ENCODE measurements at regions not wholly inside any gene's neighbourhood (a gene's known extent, or its start where the extent isn't known, plus 50 kb on each side); places are given as distances from the start of the nearest gene placed in this dataset.
"Not testable (repeated sequence)": the region's sequence is repeated elsewhere in the genome, so short reads cannot be mapped to it uniquely, and the experiment has no call there.

GRCh38 chr17:72567774-72568173 is 447.0 kb downstream of the SOX9 start:
- ChIA-PET POLR2A (no interaction called here), CTCF (interaction anchor here (0.8 kb wide), 1 partner anchor 11 kb away, joined by 3 read pairs; no protein-coding TSS in a partner anchor)
- H3K4me3 Mint-ChIP-seq = no peak overlapping the region
- no peaks in the 10 kb centered on the region for H3K36me3 Mint-ChIP-seq (ENCODE audit: low read depth)
- DNase-seq = no peak
- ATAC-seq = no peak
- H3K4me1 Mint-ChIP-seq (ENCODE audit: low read depth) = peaks cover 5% of the 10 kb centered on the region
- no peak overlapping the region for H3K27ac Mint-ChIP-seq
- intact Hi-C loops (cut with micrococcal nuclease) = no loop called here
- no peaks in the 10 kb centered on the region for H3K9me3 Mint-ChIP-seq
- no peaks in the 10 kb centered on the region for H3K27me3 Mint-ChIP-seq
- TF ChIP-seq CTCF (IDR thresholded peaks at IDR 0.05) = no peak

DNA sequence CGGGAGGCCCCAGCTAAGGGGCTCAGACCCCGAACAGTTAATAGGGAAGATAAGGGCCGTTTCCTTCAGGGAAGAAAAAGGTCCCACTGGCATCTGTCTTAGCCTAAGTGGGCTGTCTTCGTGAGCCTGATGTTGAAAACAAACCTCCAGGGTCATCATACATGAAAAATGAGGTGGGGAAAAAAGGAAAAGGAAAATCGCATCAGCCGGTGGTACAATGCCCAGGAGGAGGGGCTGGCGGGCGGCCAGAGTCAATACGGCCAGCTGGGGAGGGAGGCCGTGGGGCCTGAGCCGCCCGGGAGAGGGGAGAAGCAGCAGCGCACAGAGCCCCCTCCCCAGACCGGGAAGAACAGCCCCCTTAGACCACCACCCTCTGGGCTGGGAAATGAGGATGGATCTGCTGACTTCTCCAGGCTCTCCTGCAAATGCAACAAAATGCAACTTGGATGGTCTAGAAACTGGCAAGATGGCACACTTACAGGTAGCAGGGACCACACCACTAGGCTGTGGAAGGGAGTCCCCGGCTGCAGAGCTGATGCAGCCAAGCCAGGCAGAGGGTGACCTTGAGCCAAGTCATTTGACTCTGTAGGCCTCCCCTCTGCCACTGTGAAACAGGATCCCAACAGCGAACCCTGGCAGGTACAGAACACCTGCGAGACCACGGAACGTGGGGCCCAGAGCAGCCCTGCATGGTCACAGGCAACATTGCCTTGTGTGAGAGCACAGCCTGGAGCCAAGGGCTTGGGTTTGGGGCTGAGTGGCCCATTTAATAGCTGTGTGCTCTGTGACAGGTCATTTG is 448.5 kb downstream of the SOX9 start:
- TF ChIP-seq CTCF (IDR thresholded peaks at IDR 0.05) = no peak
- Mint-ChIP-seq H3K27ac (no peak overlapping the region), H3K36me3 (ENCODE audit: low read depth) (no peaks in the 10 kb centered on the region), H3K27me3 (peaks cover 4% of the 10 kb centered on the region), H3K4me1 (ENCODE audit: low read depth) (peaks cover 5% of the 10 kb centered on the region), H3K9me3 (no peaks in the 10 kb centered on the region), H3K4me3 (no peak overlapping the region)
- CTCF ChIA-PET = interaction anchor here (0.8 kb wide), 1 partner anchor 12 kb away, joined by 3 read pairs; no protein-coding TSS in a partner anchor
- no peak for DNase-seq
- intact Hi-C loops (cut with micrococcal nuclease) = no loop called here
- POLR2A ChIA-PET = no interaction called here
- no peak for ATAC-seq

DNA sequence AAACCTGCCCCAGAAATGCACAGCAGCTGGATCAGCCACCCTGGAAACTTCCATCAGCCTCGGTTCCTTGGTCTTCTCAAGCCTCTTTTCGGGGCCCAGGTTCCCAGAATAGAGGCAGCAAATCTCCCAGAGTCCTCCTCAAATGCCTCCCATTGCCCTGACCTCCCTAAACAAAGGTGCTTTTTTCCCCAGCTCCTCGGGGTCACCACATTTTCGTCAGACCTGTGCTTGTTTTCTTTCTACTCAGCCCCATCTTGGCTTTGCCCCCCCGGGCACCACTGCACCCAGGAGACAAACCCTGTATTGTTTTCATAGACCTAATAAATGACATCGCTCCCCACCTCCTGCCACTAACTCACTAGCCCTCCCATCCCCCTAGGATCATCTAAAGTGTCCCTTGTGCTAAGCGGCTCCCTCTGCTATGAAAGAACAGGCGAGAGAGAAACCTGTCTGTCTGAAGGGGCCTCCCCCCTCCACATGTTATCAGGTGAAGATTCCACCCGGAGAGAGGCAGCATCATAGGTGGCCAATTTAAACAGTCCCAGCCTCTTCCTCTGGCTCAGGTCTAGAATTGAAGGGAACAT is 451.1 kb downstream of the SOX9 start:
- Mint-ChIP-seq H3K27me3 (peaks cover 10% of the 10 kb centered on the region), H3K9me3 (no peaks in the 10 kb centered on the region), H3K27ac (no peak overlapping the region), H3K4me3 (no peak overlapping the region), H3K4me1 (ENCODE audit: low read depth) (peaks cover 3% of the 10 kb centered on the region), H3K36me3 (ENCODE audit: low read depth) (no peaks in the 10 kb centered on the region)
- POLR2A ChIA-PET = no interaction called here
- CTCF ChIA-PET = no interaction called here
- ATAC-seq (no peak), DNase-seq (no peak)
- TF ChIP-seq CTCF (IDR thresholded peaks at IDR 0.05) = no peak
- intact Hi-C loops (cut with micrococcal nuclease) = no loop called here

- H3K4me3 Mint-ChIP-seq = no peak overlapping the region
- ChIA-PET CTCF (no interaction called here), POLR2A (no interaction called here)
- no peak overlapping the region for H3K27ac Mint-ChIP-seq
- intact Hi-C loops (cut with micrococcal nuclease) = no loop called here
- peaks cover 10% of the 10 kb centered on the region for H3K27me3 Mint-ChIP-seq
- no peaks in the 10 kb centered on the region for H3K9me3 Mint-ChIP-seq
- DNase-seq (no peak), ATAC-seq (no peak)
- H3K4me1 Mint-ChIP-seq (ENCODE audit: low read depth) = no peaks in the 10 kb centered on the region
- H3K36me3 Mint-ChIP-seq (ENCODE audit: low read depth) = no peaks in the 10 kb centered on the region
- no peak for TF ChIP-seq CTCF (IDR thresholded peaks at IDR 0.05)
Observed at GRCh38 chr17:72572604-72573491, 452.0 kb downstream of the SOX9 start.

DNA sequence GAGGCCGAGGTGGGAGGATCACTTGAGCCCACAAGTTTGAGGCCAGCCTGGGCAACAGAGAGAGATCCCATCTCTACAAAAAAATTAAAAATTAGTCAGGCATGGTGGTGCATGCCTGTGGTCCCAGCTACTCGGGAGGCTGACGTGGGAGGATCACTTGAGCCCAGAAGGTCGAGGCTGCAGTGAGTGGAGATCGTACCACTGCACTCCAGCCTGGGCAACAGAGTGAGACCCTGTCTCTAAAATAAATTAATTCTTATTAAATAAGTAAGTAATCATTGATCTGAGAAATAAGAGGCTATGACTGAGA is 452.6 kb downstream of the SOX9 start:
- H3K4me3 Mint-ChIP-seq; H3K27me3 Mint-ChIP-seq; H3K4me1 Mint-ChIP-seq (ENCODE audit: low read depth); ATAC-seq; H3K9me3 Mint-ChIP-seq; H3K27ac Mint-ChIP-seq; DNase-seq; CTCF ChIA-PET; POLR2A ChIA-PET; H3K36me3 Mint-ChIP-seq (ENCODE audit: low read depth); intact Hi-C loops (cut with micrococcal nuclease): not testable (repeated sequence)

All from activated CD8-positive, alpha-beta T cell treated with anti-CD3 and anti-CD28 coated beads for 36 hours (primary cell).